ENCODE measurements at regions not wholly inside any gene's neighbourhood (a gene's known extent, or its start where the extent isn't known, plus 50 kb on each side); places are given as distances from the start of the nearest gene placed in this dataset.
"Not testable (repeated sequence)": the region's sequence is repeated elsewhere in the genome, so short reads cannot be mapped to it uniquely, and the experiment has no call there.

GRCh38 chr14:106551265-106551664 lies 1024.9 kb downstream of the TMEM121 start:
- intact Hi-C loops (cut with DNase I; ENCODE audit: low total_unique reads) = no loop called here
- Histone ChIP-seq H3K9me3 (no peaks in the 10 kb centered on the region), H3K4me3 (no peak overlapping the region), H3K27ac (no peak overlapping the region), H3K36me3 (no peaks in the 10 kb centered on the region), H3K27me3 (no peaks in the 10 kb centered on the region), H3K4me1 (no peaks in the 10 kb centered on the region)
- TF ChIP-seq POLR2AphosphoS5 (IDR thresholded peaks at IDR 0.05) = no peak
- no peak for TF ChIP-seq CTCF (IDR thresholded peaks at IDR 0.05)
- no peak for TF ChIP-seq POLR2A (IDR thresholded peaks at IDR 0.05)
- TF ChIP-seq EP300 (IDR thresholded peaks at IDR 0.05) = no peak
- WGBS, 5 donors = 39 to 44% (median 42%) methylated on average over 2 of the region's 2 CpGs
- no peak for DNase-seq

GRCh38 chr14:106556211-106556610 lies 1029.8 kb downstream of the TMEM121 start:
- H3K9me3 ChIP-seq; intact Hi-C loops (cut with DNase I; ENCODE audit: low total_unique reads); H3K4me1 ChIP-seq; H3K4me3 ChIP-seq; H3K27ac ChIP-seq; H3K36me3 ChIP-seq; DNase-seq: not testable (repeated sequence)
- H3K27me3 ChIP-seq = peaks cover 0 to 11% (median 0%) of the 10 kb centered on the region in 3 donors
- WGBS, 5 donors = 71 to 82% (median 76%) methylated on average over 9 of the region's 9 CpGs

- no peak overlapping the region for H3K4me3 ChIP-seq
- peak; percentile 4 to 60 for DNase-seq
- H3K9me3 ChIP-seq = no peaks in the 10 kb centered on the region
- no peak overlapping the region for H3K27ac ChIP-seq
- H3K36me3 ChIP-seq = no peaks in the 10 kb centered on the region
- intact Hi-C loops (cut with DNase I; ENCODE audit: low total_unique reads) = no loop called here
- H3K4me1 ChIP-seq = no peaks in the 10 kb centered on the region
- H3K27me3 ChIP-seq = peaks cover 0 to 11% (median 0%) of the 10 kb centered on the region in 3 donors
- TF ChIP-seq CTCF (IDR thresholded peaks at IDR 0.05) (peak in 4 of 7 experiments; percentile 9 to 49 (median 33)), POLR2AphosphoS5 (IDR thresholded peaks at IDR 0.05) (no peak)
- WGBS, 5 donors = 36 to 44% (median 42%) methylated on average over 13 of the region's 13 CpGs
These were observed 1030.4 kb downstream of the TMEM121 start for GRCh38 chr14:106556665-106557289.

- TF ChIP-seq POLR2A (IDR thresholded peaks at IDR 0.05) = no peak
- Histone ChIP-seq H3K36me3 (no peaks in the 10 kb centered on the region), H3K27me3 (peaks cover 0 to 15% (median 0%) of the 10 kb centered on the region in 3 donors), H3K4me1 (no peaks in the 10 kb centered on the region), H3K27ac (no peak overlapping the region), H3K9me3 (no peaks in the 10 kb centered on the region), H3K4me3 (no peak overlapping the region)
- intact Hi-C loops (cut with DNase I; ENCODE audit: low total_unique reads) = no loop called here
- DNase-seq = no peak
- WGBS, 5 donors = 38 to 55% (median 43%) methylated on average over 6 of the region's 6 CpGs
These were observed 1036.1 kb downstream of the TMEM121 start for GRCh38 chr14:106562451-106562850.

GRCh38 chr14:106564058-106564643 lies 1037.8 kb downstream of the TMEM121 start:
- Histone ChIP-seq H3K4me3 (no peak overlapping the region), H3K9me3 (no peaks in the 10 kb centered on the region), H3K27me3 (peaks cover 0 to 8% (median 0%) of the 10 kb centered on the region in 3 donors), H3K36me3 (no peaks in the 10 kb centered on the region), H3K4me1 (no peaks in the 10 kb centered on the region), H3K27ac (no peak overlapping the region)
- WGBS, 5 donors = 50 to 56% (median 52%) methylated on average over 14 of the region's 14 CpGs
- intact Hi-C loops (cut with DNase I; ENCODE audit: low total_unique reads) = no loop called here
- DNase-seq = peak in 1 of 2 donors; percentile 20
- peak in 1 of 7 experiments; percentile 7 for TF ChIP-seq CTCF (IDR thresholded peaks at IDR 0.05)
- no peak for TF ChIP-seq EP300 (IDR thresholded peaks at IDR 0.05)

All from stomach (tissue), 8 donors.